ENCODE measurements at regions not wholly inside any gene's neighbourhood (a gene's known extent, or its start where the extent isn't known, plus 50 kb on each side); places are given as distances from the start of the nearest gene placed in this dataset.
"Not testable (repeated sequence)": the region's sequence is repeated elsewhere in the genome, so short reads cannot be mapped to it uniquely, and the experiment has no call there.

- no peak for TF ChIP-seq CTCF (IDR thresholded peaks at IDR 0.05; ENCODE audit: extremely low read depth, missing control alignments)
- no peak for DNase-seq (ENCODE audit: low spot score)
Measured at GRCh38 chr19:20453425-20453935, 112.1 kb downstream of the ZNF737 start.

- TF ChIP-seq CTCF (IDR thresholded peaks at IDR 0.05; ENCODE audit: extremely low read depth, missing control alignments), result no peak
- DNase-seq (ENCODE audit: low spot score), result no peak
Measured at GRCh38 chr19:20444202-20444885, 121.2 kb downstream of the ZNF737 start.

- not testable (repeated sequence) for DNase-seq (ENCODE audit: low spot score)
Measured at GRCh38 chr19:20432266-20432842, 133.2 kb downstream of the ZNF737 start.

- DNase-seq (ENCODE audit: low spot score), result no peak
- TF ChIP-seq CTCF (IDR thresholded peaks at IDR 0.05; ENCODE audit: extremely low read depth, missing control alignments), result no peak
Measured at GRCh38 chr19:20431826-20432225, 133.8 kb downstream of the ZNF737 start.

GRCh38 chr19:20423381-20424197 lies 142.0 kb downstream of the ZNF737 start:
- TF ChIP-seq CTCF (IDR thresholded peaks at IDR 0.05; ENCODE audit: extremely low read depth, missing control alignments), result no peak
- peak; percentile 18 for DNase-seq (ENCODE audit: low spot score)

GRCh38 chr19:20422216-20423205 lies 143.1 kb downstream of the ZNF737 start:
- no peak for TF ChIP-seq CTCF (IDR thresholded peaks at IDR 0.05; ENCODE audit: extremely low read depth, missing control alignments)
- DNase-seq (ENCODE audit: low spot score), result no peak

- DNase-seq (ENCODE audit: low spot score), result no peak
- TF ChIP-seq CTCF (IDR thresholded peaks at IDR 0.05; ENCODE audit: extremely low read depth, missing control alignments), result no peak
Measured at GRCh38 chr19:20416661-20417060, 148.9 kb downstream of the ZNF737 start.
